GM13977 (cell line): ENCODE measurements at regions not wholly inside any gene's neighbourhood (a gene's known extent, or its start where the extent isn't known, plus 50 kb on each side); places are given as distances from the start of the nearest gene placed in this dataset.
"Not testable (repeated sequence)": the region's sequence is repeated elsewhere in the genome, so short reads cannot be mapped to it uniquely, and the experiment has no call there.

Experiments
- DNase-seq: peaks from one replicate; pipeline ENCODE4 v3.0.0; 2012; ENCODE audit warnings: low spot score
- CTCF ChIP-seq: IDR thresholded peaks from 2 replicates; pipeline ENCODE4 v1.5.1; 2012; ENCODE audit warnings: mild to moderate bottlenecking, control low read depth; ENCODE audit not compliant: insufficient read depth; ENCODE audit errors: extremely low read depth, missing control alignments
- in situ Hi-C: fragments of 300-500 bp; cut with MboI; formaldehyde crosslinking; loops from one replicate; pipeline ENCODE4 v1.12.0; 2022; ENCODE audit warnings: low sequenced_read_pairs, low pct_unique_long_range_greater_than_20kb, mixed read lengths, inconsistent platforms; ENCODE audit not compliant: unreplicated experiment

- no peak for TF ChIP-seq CTCF
- in situ Hi-C loops = no loop called here
- no peak for DNase-seq
These were observed 80.2 kb upstream of the PPP2R2D start for GRCh38 chr10:131820626-131821025.

- DNase-seq = no peak
- no peak for TF ChIP-seq CTCF
- in situ Hi-C loops = no loop called here
These were observed 79.3 kb upstream of the PPP2R2D start for GRCh38 chr10:131821378-131822012.

DNA sequence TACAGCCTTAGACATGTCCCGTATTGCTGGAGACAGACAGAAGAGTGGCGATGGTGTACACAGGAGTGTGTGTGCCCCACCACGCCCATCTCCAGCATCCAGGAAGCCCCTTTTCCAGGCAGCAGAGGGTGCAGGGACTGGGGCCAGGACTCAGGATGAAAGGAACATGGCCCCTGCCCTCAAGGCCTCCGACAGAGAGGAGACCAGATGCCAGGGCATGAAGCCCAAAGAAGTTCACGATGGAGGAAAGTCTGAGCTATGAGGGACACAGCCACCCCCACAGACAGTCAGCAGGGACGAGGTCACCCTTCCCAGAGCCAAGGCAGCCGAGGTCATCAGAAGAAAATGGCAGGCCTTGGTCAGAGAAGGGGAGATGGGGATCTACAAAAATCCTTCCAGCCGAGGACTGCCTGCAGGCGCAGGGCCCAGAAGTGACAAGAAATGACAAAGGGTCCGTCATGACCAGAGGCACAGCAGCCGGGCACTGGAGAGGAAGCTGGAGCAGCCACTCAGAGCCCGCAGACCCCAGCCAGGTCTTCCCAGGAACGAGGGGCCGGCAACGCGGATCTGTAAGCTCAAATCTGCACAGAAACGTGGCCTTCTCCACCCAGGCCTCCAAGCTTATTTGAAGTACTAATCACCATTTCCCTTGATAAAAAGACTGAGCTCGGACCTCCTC is 78.7 kb upstream of the PPP2R2D start:
- no peak for DNase-seq
- no peak for TF ChIP-seq CTCF
- in situ Hi-C loops = no loop called here

DNA sequence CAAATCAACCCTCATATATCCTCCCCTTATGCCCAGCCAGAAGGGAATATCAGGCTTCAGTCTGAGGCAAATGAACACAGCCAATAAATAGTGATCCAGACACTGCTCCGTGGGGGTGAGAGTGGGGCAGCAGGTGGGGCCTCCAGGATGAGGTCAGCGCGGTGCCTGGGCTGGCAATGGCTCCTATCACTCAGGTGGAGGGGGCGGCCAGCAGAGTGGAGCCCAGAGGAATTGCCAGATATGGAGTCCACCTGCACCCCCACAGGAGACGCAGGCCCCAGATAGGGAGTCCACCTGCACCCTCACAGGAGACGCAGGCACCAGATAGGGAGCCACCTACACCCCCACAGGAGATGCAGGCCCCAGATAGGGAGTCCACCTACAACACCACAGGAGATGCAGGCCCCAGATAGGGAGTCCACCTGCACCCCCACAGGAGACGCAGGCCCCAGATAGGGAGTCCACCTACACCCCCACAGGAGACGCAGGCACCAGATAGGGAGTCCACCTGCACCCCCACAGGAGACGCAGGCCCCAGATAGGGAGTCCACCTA is 78.0 kb upstream of the PPP2R2D start:
- DNase-seq = no peak
- no peak for TF ChIP-seq CTCF
- in situ Hi-C loops = no loop called here

- in situ Hi-C loops, DNase-seq: not testable (repeated sequence)
These were observed 77.2 kb upstream of the PPP2R2D start for GRCh38 chr10:131823601-131824099.

DNA sequence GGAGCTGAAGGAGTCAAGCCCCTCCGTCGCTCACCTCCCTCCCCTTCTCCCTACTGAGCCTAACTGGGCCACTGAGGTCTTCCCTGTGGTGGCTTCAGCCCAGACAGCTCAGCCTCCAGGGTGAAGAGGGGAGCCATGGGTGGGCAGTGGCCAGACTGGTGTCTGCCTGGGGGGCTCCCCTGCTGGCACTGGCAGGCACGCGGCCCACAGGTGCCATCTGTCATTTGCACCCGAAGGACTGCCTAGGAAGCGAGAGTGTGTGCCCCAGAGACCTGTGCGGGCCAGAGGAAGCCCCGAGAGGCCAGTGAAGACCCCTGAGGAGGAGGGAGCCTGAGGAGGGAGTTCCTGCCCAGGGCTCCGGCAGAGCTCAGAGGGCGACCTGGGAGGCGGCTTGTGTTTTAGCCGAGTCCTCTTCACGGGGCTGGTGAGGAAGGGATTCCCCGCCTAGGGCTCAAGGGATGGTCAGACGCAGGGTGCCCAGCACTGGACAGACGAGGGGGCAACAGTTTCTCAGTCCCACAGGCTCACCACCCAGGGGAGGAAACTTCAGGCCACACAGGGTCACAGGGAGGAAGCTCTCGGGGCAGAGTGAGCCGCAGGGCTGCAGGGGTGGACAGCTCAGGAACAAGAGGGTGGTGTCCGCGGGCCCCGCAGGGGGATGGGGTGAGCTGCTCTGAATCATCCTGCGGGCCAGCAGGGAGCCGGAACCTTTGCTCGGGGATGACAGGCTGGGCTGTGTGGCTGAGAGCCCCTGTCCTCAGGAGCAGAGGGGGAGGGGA is 76.2 kb upstream of the PPP2R2D start:
- TF ChIP-seq CTCF = no peak
- in situ Hi-C loops = no loop called here

More for the DNA sequence above, 76.2 kb upstream of the PPP2R2D start:
- no peak for DNase-seq
